GM21737 (cell line): ENCODE measurements at regions not wholly inside any gene's neighbourhood (a gene's known extent, or its start where the extent isn't known, plus 50 kb on each side); places are given as distances from the start of the nearest gene placed in this dataset.
A peak's percentile ranks its signal among the peaks of the same experiment; 100 is the strongest.

ENCODE experiments used
- ATAC-seq: cut with Tn5 transposase; IDR thresholded peaks from one replicate; pipeline ENCODE4 v1.9.1; 2021; ENCODE audit warnings: mild to moderate bottlenecking, moderate library complexity; ENCODE audit not compliant: unreplicated experiment

DNA sequence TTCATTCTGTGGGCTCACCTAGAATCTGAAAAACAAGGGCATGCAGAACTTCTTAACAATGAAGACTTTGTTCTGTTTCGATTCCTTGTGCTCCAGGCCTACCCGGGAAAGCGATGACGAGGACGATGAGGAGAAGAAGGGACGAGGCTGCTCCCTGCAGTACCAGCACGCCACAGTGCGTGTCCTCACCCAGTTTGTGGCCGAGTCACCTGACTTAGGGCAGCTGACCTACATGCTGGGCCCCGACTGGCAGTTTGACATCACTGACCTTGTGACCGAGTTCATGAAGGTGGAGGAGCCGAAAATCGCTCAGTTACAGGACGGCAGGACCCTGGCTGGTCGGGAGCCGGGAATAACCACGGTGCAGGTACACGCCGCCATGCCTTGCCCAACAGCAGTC is 585.4 kb downstream of the AACS start:
- ATAC-seq = no peak

- no peak for ATAC-seq
These were observed 586.4 kb downstream of the AACS start for GRCh38 chr12:125651625-125652024.

DNA sequence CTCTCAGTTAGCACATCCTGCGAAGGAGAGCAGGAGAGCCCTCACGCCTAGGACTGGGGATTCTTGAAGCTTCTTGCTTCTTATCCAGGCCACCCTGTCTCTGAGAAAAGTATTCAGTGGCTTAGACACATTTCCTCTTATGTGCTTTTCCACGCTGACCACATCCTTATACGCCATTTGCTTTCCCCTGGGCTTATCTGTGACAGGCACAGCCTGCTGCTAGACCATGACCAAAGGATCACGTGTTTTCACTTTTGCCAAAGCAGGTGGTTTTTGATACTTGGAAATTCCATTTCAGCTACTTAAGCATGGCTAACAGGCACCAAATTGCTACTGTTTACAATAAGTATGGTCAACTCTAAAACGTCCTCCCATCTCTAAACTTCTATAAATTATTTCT is 587.4 kb downstream of the AACS start:
- ATAC-seq = no peak

DNA sequence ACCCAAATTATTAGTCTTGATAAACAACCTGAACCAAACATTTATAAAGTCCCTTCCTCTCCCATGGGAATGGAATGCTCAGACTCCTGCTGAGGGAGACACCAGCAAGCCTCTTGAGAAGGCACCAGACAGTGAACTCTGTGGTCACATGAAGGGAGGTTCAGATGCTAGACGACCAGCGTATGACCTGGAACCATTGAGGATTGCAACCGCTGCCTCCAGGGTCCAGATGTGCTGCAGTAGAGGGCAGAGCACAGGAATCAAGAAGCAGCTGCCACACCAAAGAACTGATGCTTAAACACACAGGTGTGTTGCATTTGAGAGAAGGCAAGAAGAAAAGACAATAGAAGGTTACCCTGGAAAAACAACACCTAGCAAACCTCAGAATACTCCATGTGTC is 592.4 kb downstream of the AACS start:
- ATAC-seq = no peak

DNA sequence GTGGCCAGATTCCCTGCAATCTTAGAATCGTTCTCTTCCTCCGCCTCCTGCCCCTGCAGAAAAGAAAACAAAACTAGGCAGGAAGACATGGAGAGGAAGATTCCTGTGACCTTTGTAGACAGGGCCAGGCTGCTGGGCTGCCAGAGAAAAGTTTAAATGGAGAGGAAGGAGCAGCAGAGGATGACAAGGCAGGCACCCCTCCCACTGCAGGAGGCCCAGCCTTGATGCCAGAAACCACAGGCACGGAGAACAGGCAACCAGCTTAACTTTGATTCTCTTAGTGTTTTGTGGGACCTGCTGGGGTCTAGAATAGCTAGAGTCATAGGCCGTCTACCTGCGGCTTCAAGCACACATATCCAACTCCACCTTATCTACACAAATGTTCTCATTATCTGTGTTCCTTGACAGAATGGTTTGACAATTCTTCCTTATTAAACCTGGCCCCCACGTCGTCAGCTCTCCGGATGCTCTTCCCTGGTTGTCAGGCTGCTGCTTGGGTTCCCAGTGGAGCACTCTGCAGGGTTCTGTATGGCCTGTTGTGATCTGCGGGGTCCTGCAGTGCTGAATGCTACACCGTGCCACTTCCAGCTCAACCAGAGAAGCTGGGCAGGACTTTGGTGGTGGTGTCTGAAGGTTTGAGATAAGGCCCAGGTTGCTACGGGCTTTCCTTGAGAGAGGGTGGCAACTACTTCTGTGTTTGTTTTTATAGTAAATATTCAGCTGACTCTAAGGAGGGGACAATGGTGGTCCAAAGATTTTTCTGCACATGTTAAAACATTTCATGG is 609.5 kb downstream of the AACS start:
- no peak for ATAC-seq

GRCh38 chr12:125676366-125676765 is 611.1 kb downstream of the AACS start:
- ATAC-seq = no peak

DNA sequence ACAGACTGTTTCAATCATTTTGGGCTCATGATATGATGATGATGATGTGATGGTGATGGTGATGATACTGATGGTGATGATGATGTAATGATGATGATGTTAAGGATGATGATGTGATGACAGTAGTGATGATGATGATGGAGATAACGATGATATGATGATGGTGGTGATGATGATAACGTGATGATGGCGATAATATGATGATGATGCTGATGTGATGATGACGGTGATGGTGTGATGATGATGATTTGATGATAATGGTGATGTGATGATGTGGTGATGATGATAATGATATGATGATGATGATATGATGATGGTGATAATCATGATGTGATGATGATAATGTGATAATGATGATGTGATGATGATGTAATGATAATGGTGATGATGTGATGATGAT is 612.6 kb downstream of the AACS start:
- ATAC-seq = no peak

DNA sequence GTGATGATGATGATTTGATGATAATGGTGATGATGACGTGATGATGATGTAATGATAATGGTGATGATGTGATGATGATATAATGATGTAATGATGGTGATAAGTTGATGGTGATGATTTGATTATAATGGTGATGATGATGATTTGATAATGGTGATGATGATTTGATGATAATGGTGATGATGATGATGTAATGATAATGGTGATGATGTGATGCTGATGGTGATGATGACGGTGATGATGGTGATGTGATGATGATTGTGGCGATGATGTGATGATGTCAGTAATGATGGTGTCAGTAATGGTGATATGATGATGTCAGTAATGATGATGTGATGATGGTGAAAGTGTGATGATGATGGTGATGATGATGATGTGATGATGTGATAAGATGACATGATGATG is 613.4 kb downstream of the AACS start:
- no peak for ATAC-seq

- peak; percentile 80 for ATAC-seq
These were observed 618.6 kb downstream of the AACS start for GRCh38 chr12:125683748-125684381.

DNA sequence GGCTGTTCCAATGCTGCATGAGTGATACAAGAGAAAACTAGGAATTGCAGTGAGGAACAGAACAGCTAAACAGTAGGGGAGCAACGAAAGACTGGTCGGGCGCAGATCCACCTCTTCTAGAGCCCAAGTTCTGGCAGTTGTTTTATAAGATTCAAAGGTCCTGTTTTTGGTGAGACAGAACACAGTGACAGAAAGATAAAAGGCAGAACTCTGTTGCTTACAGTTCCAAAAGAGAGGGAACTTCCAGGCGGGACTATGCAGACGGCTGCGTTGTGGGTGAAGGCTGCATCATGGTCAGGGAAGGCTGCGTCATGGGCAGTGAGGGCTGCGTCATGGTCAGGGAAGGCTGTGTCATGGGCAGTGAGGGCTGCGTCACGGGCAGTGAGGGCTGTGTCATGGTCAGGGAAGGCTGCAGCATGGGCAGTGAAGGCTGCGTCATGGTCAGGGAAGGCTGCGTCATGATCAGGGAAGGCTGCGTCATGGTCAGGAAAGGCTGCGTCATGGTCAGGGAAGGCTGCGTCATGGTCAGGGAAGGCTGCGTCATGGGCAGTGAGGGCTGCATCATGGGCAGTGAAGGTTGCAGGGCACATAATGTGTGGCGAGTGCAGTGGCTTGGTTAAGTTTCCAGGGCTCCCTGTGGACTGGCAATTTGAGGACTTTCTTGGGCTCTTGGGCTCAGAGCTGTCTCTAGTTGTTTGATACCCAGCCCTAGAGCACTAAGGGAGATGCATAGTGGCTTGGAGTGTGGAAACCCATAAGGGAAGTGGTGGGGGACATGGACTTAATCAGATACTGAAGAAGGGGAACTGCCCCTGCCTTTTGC is 619.9 kb downstream of the AACS start:
- no peak for ATAC-seq

GRCh38 chr12:125685915-125686314 is 620.7 kb downstream of the AACS start:
- ATAC-seq = no peak

- ATAC-seq = no peak
These were observed 622.2 kb downstream of the AACS start for GRCh38 chr12:125687403-125687802.

DNA sequence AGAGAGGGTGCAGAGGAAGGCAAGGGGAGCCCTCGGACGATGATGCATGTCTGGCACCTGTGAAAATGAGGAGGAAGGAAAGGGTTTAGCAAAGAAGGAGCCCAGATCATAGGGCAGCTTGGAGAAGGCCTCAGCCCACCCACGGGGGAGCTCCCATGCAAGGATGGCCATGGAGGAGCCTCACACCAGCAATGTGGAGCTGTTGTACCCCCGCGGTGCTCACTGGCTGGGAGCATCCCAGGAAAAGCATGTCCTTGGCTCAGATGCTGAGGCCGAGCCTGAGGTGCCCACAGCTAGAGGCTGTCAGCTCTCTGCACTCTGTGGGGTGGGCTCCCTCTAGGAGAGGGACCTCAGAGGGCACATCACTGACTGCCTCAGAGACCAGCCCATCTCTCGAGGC is 622.6 kb downstream of the AACS start:
- no peak for ATAC-seq

- ATAC-seq = no peak
These were observed 623.0 kb downstream of the AACS start for GRCh38 chr12:125688223-125688622.

- no peak for ATAC-seq
These were observed 623.6 kb downstream of the AACS start for GRCh38 chr12:125688881-125689280.

- ATAC-seq = no peak
These were observed 624.6 kb downstream of the AACS start for GRCh38 chr12:125689576-125690410.

GRCh38 chr12:125690841-125691240 is 625.6 kb downstream of the AACS start:
- ATAC-seq = no peak

DNA sequence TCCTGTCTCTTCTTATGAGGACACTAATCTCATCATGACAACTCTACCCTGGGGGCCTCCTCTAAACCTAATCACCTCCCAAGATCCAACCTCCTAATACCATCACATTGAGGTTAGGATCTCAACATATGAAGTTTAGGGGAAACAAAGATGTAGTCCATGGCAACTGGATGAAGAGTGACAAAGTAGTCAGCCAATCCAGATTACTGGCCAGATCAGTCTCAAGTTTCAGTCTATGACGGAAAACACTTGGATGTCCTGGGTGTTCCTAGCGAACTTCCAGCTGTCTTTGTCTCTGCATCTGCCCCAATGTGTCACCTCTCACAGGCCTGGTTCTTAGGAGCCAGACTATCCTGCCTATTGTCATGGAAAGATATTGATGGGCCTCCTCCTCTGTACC is 630.8 kb downstream of the AACS start:
- ATAC-seq = no peak

GRCh38 chr12:125704803-125705202 is 639.6 kb downstream of the AACS start:
- ATAC-seq = no peak

DNA sequence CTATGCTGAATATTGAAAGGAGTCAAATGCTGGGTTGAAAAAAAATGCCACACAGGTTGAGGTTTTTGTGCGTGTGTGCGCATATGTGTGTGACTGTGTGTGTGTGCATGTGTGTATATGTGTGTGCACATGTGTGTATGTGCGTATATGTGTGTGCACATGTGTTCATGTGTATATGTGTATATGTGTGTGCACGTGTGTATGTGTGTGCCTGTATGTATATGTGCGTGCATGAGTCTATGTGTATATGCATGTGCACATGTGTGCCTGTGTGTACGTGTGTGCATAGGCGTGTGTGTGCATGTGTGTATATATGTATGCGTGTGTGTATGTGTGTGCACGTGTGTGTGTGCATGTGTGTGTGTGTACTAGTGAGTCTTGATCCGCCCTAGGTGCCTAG is 655.7 kb downstream of the AACS start:
- no peak for ATAC-seq

- ATAC-seq = no peak
These were observed 668.9 kb downstream of the AACS start for GRCh38 chr12:125734137-125734536.
